Panc1 (cell line): ENCODE measurements at regions not wholly inside any gene's neighbourhood (a gene's known extent, or its start where the extent isn't known, plus 50 kb on each side); places are given as distances from the start of the nearest gene placed in this dataset.
A peak's percentile ranks its signal among the peaks of the same experiment; 100 is the strongest.

Experiments
- ATAC-seq: fragments of 200-7000 bp; cut with Tn5 transposase; 2 replicates; pipeline ENCODE4 v1.9.1; 2020; ENCODE audit warnings: mild to moderate bottlenecking, moderate library complexity
- BruUV-seq: library from RNA; stranded (reverse); fragments of 400-500 nt; replicated peaks from 2 replicates; lab custom pipeline; 2021; lab: Mats Ljungman, UMichigan
- CTCF ChIA-PET: fragments of 300-600 bp; sonication (Branson Sonifier 250); formaldehyde crosslinking; loops from one replicate; lab custom pipeline; 2022; ENCODE audit warnings: antibody characterized with exemption; lab: Charles Lee
- POLR2A ChIA-PET: fragments of 300-600 bp; sonication (Branson Sonifier 250); formaldehyde crosslinking; loops from one replicate; lab custom pipeline; 2022; ENCODE audit warnings: antibody characterized with exemption; lab: Charles Lee
- DNase-seq: peaks from one replicate; pipeline ENCODE4 v3.0.0-alpha.2; 2010; ENCODE audit warnings: low read depth, low spot score
- H3K27ac ChIP-seq: 2 replicates; pipeline ENCODE4 v1.5.1; 2011; ENCODE audit warnings: mild to moderate bottlenecking, low read length, inconsistent platforms
- H3K27me3 ChIP-seq: fragments of 200-500 bp; sonication (Bioruptor generic); 2 replicates; pipeline ENCODE4 v1.6.0; 2014; ENCODE audit warnings: low read length, inconsistent platforms; ENCODE audit not compliant: control insufficient read depth, insufficient read depth
- H3K36me3 ChIP-seq: fragments of 200-500 bp; sonication (Bioruptor generic); 2 replicates; pipeline ENCODE4 v1.5.1; 2014; ENCODE audit warnings: inconsistent platforms, mild to moderate bottlenecking, low read length, moderate library complexity; ENCODE audit not compliant: control insufficient read depth, insufficient read depth
- H3K4me1 ChIP-seq: 2 replicates; pipeline ENCODE4 v1.5.1; 2011; ENCODE audit warnings: inconsistent platforms, mild to moderate bottlenecking, low read length, moderate library complexity; ENCODE audit not compliant: control insufficient read depth, insufficient read depth
- H3K4me3 ChIP-seq, 2 experiments: 2 replicates each; pipeline ENCODE4 v1.5.1; 2011 to 2012; ENCODE audit warnings: low read depth in 2 of 2, low read length in 2 of 2, mild to moderate bottlenecking in 2 of 2, inconsistent platforms in 1 of 2, moderate library complexity in 1 of 2
- H3K9me3 ChIP-seq: fragments of 200-500 bp; sonication (Bioruptor generic); 2 replicates; pipeline ENCODE4 v1.5.1; 2014; ENCODE audit warnings: low read depth, mild to moderate bottlenecking, inconsistent platforms, low read length, moderate library complexity; ENCODE audit not compliant: control insufficient read depth, insufficient read depth
- CTCF ChIP-seq: fragments of 450-650 bp; IDR thresholded peaks from 2 replicates; pipeline ENCODE4 v1.5.1; 2017; ENCODE audit warnings: mild to moderate bottlenecking
- POLR2AphosphoS5 ChIP-seq: IDR thresholded peaks from 2 replicates; pipeline ENCODE4 v1.6.1; 2012; ENCODE audit warnings: mild to moderate bottlenecking, low read depth, low read length, moderate library complexity
- REST ChIP-seq, 2 experiments: IDR thresholded peaks; 2 replicates each; pipeline ENCODE4 v1.6.1; 2011 to 2012; ENCODE audit warnings: low read depth in 2 of 2, control low read depth in 1 of 2, low read length in 1 of 2, mild to moderate bottlenecking in 1 of 2, moderate library complexity in 1 of 2; ENCODE audit not compliant: insufficient read depth in 1 of 2
- SIN3A ChIP-seq: IDR thresholded peaks from 2 replicates; pipeline ENCODE4 v1.6.1; 2012; ENCODE audit warnings: low read depth, mild to moderate bottlenecking, low read length, moderate library complexity, borderline replicate concordance; ENCODE audit not compliant: insufficient read depth
- TCF7L2 ChIP-seq: IDR thresholded peaks from 2 replicates; pipeline ENCODE4 v1.6.1; 2011; ENCODE audit warnings: mild to moderate bottlenecking, low read depth, low read length, inconsistent platforms
- in situ Hi-C: cut with HindIII; loops from 2 replicates; pipeline ENCODE4 v1.10.0; 2016; ENCODE audit warnings: low sequenced_read_pairs, low pct_unique_long_range_greater_than_20kb
- intact Hi-C: fragments of 100-400 bp; cut with micrococcal nuclease; formaldehyde crosslinking; loops from one replicate; pipeline ENCODE4 v1.10.0; 2022; ENCODE audit not compliant: unreplicated experiment

GRCh38 chr5:60210810-60211209 lies 317.3 kb upstream of the PDE4D start:
- in situ Hi-C loops (no loop called here), intact Hi-C loops (no loop called here)
- POLR2A ChIA-PET = no interaction called here
- CTCF ChIA-PET = interaction anchor here (0.5 kb wide), 1 partner anchor 8 kb away, joined by 3 read pairs; no protein-coding TSS in a partner anchor
- Histone ChIP-seq H3K36me3 (no peaks in the 10 kb centered on the region), H3K9me3 (no peaks in the 10 kb centered on the region), H3K4me3 (peak overlapping the region in 1 of 2 experiments; percentile 31; a peak in 2 of 4 replicates), H3K27ac (no peak overlapping the region), H3K4me1 (no peaks in the 10 kb centered on the region), H3K27me3 (no peaks in the 10 kb centered on the region; the same call in 1 of the 2 replicates)
- no peak for DNase-seq
- BruUV-seq = no TSS peak
- no peak for ATAC-seq
- TF ChIP-seq TCF7L2 (no peak), REST (IDR thresholded peaks at IDR 0.05; ENCODE audit: insufficient read depth in 1 of 2, low read depth in 2 of 2, low read length in 1 of 2) (no peak), POLR2AphosphoS5 (no peak), CTCF (no peak), SIN3A (no peak)

- in situ Hi-C loops = no loop called here
Observed at GRCh38 chr5:60209146-60209840, 315.8 kb upstream of the PDE4D start.

More at GRCh38 chr5:60209146-60209840, 315.8 kb upstream of the PDE4D start:
- ChIA-PET CTCF (no interaction called here), POLR2A (no interaction called here)
- no peak overlapping the region for H3K27ac ChIP-seq
- no peak for TF ChIP-seq POLR2AphosphoS5
- no peak for TF ChIP-seq TCF7L2
- TF ChIP-seq CTCF = no peak
- no peak for TF ChIP-seq SIN3A
- TF ChIP-seq REST (IDR thresholded peaks at IDR 0.05; ENCODE audit: insufficient read depth in 1 of 2, low read depth in 2 of 2, low read length in 1 of 2) = no peak
- intact Hi-C loops = no loop called here
- no peaks in the 10 kb centered on the region; the same call in 1 of the 2 replicates for H3K27me3 ChIP-seq
- DNase-seq = no peak
- ATAC-seq = no peak
- H3K36me3 ChIP-seq = no peaks in the 10 kb centered on the region
- H3K9me3 ChIP-seq = no peaks in the 10 kb centered on the region
- no peaks in the 10 kb centered on the region for H3K4me1 ChIP-seq
- no peak overlapping the region for H3K4me3 ChIP-seq
- no TSS peak for BruUV-seq
